Middle frontal gyrus (tissue), 1 donor: ENCODE measurements at regions not wholly inside any gene's neighbourhood (a gene's known extent, or its start where the extent isn't known, plus 50 kb on each side); places are given as distances from the start of the nearest gene placed in this dataset.

Experiments used
- DNase-seq: peaks from one replicate; pipeline ENCODE4 v3.0.0-alpha.2; 2015; ENCODE audit warnings: low spot score; ENCODE audit errors: extremely low spot score

DNA sequence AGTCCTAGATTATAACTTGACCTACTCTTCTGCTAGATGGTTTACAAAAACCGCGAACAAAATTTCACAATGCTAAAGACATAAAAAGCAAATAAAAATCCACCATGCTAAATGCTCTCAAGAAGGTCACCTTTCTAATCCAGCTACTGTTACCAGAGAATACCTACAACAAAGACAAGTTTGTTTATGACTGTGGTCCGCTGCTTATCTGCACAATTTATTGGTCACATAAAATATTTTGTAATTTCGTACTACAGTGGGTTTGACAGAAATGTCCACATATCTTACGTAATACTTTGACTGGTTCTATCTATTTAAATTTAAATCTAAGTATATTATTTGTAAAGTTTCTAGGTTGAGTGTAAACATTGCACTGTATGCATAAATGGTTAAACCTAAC is 257.6 kb upstream of the ZNF608 start:
- no peak for DNase-seq

DNA sequence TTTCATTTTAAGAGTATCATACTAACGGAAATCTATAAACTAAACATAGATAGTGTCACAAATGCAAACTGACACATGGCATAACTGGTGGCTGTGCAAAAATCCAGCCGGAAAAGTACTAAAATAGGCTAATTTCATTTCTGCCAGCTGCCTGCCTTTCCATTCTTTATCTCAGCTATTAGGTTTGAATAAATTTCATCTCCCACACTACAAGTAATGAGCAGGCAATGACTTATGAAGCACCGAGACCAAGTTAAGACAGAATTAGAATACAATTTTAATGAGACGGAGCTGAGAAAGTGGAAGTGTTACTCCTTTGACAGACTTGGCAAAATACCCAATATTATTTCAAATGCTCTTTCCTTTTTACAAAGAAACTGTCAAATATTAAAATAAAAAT is 258.8 kb upstream of the ZNF608 start:
- no peak for DNase-seq

DNA sequence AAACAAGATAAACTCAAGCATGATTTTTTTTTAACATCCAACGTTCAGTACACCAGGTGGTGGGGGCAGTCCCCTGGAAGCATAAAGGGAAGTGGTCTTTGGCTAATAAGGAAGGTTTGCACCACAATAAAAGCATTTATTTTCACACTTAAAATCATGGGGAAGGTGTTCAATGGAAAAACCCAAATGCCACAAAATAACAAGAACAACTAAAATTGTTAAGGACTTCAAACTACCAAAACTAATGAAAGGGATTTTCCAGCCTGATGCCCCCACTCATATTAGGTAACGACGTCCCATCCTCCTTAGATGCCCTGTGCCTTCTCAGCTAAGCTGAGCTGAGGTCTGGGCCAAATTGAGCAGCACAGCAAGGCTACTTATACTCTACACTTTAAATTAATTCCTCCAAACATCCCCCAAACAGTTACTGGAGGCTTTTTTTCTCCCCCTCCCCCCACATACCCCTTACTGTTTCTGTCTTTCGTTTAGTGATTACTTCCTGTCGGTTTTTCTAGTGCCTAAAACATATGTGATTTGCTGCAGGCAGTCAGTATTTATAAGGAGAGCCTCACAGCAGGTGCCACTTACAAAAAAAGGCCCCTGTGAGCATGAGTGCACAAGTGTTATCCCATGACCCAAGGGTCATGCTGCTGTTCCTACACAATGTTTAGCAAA is 259.7 kb upstream of the ZNF608 start:
- DNase-seq, result no peak

DNA sequence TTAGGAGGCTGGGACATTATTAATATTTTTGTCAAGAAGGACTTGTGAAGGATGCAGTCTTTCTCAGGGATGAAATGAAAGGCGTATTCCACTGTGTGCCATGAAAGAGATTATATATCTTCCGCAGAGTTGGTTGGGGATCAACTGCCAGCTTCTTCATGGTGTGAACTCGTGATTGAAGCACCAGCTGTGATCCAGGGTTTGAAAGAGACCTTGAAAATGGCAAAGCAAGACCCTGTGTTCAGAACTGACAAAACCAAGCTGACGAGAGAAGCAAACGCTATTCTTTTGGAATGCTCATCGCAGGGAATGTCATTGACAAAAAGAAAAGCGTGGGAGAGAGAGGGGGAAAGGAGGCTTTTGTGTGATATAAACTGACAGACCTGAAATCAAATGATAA is 263.9 kb upstream of the ZNF608 start:
- DNase-seq, result no peak

DNA sequence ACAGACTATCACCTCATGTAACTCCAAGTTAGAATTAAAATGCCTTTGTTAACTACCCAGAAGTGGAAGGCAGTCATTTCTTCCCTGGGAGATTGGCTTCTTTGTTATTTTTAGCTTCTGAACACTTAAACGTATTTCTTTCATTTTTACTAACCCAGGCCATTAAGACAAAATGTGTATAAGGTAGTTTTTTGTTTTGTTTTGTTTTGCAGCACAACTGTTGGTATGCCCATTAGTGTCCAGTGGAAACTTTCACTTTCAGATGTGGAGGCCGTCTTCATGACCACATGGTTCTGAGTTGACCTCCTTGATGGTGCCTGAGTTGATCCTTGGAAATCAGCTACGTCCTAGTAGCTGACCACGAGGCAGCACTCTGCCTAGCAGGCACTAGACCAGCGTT is 264.6 kb upstream of the ZNF608 start:
- no peak for DNase-seq

DNA sequence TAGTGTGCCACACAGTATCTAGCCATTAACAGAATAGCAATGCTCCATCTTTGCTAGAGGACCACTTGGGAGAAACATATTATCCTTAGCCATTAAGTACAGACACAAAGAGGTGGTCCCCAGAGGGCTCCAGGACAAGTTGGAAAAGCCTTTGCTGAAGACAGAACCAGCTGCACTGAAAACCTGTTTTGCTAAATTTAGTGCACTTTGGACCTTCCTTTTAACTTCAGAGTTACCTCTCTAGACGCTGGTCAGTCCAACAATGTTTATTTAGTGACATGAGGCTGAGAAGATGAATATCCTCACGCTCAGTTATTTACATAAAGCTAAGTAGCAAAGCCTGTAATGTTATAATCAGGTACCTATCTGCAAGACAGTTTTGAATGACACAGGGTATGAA is 265.0 kb upstream of the ZNF608 start:
- DNase-seq, result no peak

DNA sequence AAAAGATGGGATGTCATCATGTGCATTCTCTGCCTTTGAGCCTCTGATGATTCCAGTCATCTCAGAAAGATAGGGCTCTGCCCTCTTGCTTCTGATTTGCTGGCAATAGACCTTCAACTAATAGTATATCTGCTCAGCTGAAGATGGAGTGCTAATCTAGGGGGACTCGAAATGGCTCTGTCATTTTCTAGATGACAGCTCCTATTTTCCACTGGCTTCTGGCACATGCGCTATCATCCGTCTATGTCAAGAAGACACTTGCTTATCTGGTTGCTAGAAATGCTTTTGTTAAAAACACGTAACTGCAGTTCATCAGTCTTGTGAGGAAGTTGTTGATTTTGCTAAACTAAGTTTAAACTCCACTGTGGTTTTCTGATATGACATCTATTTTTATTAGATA is 265.5 kb upstream of the ZNF608 start:
- DNase-seq, result no peak

DNA sequence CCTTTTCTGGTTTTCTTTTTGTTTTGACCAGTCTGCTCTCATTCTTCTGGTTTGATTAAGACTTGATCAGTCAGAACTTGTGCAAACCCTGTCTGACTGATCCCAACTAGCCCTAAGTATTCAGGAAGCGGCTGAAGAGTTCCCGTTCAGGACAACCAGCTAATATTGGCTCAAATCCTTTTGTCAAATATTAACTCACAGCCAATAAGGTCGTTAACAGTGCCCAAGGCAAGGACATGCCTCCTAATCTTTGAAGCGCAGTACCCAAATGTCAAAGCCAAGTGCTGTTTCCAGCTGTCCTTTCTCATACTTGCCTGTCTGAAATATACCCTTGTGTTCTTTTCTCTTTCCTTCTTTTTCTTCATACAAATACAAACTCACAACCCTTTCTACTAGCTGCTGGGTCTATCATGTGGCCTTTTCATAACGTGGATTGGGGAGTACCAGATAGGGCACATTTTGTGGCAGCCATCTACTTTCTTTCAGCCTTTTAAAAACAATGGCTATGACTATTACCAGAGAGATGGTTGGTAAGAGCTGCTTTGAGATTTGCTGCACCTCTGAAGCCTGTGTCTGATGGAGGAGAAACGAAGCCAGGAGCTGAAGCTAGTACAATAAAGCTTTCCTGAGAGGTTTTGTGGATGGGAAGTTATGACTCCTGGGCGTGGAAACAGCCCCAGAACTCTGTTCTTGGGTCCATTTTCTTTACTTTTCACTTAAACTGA is 266.4 kb upstream of the ZNF608 start:
- no peak for DNase-seq

DNA sequence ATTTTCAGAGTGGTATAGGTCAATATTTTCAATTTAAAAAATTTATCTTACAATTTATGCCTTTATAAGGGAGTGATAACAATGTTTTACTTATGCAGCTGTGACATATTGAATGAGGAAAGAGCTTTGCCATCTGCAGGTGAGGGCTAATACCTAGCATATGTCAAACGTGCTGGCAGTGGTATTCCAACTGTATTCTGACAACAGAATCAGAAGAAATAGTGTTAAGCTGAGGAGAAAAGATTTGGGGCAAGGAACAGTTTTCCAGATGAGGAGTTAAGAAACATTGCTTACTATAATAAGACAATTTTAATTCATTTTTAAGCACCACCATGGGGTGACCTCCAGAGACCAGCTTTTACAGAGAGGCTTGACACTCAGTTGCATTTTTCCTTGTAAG is 267.8 kb upstream of the ZNF608 start:
- DNase-seq, result no peak

DNA sequence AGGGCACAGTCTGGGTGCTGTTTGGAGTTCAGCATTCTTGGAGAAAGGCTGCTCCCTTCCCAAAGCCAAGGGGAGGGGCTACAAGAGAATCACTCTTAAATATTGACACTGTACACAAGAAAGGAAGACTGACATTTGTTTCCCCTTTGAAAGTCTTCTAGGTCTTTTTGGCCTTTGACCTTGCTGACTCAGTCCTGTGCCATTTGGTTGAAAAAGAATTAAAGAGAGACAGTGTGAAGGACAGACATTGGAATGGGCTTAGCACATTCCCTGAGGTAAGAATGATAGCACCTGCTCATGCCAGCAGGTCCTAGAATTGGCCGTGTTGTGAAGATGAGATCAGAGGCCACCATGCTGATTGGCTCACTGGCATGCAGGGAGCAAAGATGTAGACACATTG is 271.4 kb upstream of the ZNF608 start:
- DNase-seq, result no peak

DNA sequence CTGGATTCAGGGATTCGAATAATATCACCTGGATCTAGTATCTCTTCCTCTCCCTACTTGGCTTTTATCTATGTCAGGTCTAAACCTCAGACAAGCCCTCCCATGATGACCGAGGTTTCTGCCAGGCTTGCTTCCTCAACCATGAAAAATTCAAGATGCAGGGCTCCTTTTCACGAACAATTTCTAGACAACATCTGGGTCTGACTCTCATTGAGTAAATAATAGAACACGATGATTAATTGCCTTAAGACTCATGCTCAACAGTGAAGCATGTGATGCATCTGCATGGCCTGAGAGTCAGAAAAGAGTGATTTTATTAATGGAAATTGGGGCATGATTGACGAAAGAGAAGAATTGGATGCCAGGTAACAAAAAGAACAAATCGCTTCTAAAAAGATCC is 277.2 kb upstream of the ZNF608 start:
- DNase-seq, result no peak

DNA sequence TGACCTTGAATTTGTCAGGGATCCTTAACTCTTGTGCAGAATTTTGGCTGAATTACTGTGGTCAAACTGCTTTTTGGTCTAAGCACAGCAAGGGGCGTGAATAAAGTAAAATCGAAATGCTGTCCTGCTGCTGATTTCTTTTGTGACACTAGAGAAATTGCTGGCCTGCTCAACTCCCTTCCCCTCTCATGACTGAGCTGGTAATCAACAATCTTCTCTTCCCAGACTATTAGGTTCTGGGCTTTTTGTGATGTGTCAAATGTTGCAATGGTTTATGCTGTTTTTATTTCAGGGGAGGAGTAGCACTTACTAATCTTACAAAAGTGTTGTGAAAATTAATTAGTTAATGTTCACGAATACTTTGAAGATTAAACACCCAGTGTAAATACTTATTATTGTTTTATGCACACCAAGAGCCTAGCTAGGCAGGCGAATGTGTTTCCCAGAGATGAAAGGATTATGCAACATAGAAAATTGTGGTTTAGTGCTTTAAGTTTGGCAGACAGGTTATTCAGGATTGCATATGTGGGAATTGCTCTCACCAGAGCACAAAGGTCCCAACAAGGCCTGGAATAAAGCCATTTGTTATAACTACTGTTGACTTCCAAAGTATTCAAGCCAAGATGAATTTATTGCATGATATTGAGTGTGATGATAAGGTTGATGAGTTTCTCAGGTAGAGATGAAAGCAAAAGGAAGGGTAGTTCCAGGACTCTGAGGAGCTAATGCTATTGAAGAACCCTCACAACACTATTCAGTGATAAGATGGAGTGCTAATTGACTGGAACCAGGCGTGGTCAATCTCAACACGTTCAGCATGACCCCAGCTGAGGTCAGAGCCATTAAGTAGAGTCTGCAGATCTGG is 280.7 kb upstream of the ZNF608 start:
- no peak for DNase-seq

DNA sequence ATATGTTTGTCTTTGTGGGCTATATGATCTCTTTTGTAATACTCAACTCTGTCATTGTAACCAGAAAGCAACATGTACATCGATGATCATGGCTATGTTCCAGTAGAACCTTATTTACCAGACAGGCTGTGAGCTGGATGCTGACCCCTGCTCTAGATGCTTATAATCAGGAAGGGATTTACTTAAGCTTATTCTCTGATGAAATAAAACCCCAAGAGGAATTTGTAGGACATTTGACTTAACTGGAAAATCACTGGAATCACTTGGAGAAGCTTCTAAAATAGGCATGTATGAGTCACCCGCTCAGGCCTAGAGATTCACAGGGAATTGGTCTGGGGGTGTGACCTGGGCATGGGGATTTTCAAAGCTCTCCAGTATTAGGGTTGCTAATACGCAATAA is 285.8 kb upstream of the ZNF608 start:
- no peak for DNase-seq

DNA sequence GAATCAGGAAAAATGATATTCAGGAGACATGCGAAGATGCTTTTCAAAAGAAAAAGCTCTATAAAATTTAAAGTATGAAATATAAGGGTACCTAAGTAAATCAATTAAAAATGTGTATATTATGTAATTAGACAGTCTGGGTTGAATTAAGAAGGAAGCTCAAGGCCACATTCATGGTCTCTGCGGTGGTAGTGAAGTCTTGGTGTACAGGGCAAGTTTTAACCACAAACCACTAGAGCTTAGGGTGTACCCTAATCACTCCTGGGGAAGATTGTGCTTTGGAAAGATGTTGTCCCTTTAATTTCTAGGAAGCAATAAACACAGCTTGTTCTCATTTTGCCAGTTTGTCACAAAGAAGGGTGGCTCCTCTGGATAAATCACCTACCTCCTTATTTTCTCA is 287.2 kb upstream of the ZNF608 start:
- no peak for DNase-seq

DNA sequence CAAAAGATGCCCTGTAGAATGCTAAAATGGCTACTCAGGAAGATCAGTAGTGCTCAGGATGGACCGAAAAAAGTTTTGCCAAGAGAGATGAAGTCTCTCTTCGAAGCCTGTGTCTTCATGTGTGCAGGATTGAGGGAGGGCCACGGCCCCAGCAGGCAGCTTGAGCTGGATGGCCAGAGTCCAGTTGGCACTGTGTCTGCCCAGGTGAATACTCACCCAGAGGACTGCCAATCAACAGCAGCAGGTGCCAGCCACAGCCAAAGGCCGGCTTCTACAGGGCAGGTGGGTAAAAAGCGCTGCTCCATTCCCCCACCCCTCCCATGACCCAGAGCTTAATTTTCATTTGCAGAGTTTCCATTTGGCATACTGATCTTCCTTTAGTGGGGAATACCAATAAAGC is 287.9 kb upstream of the ZNF608 start:
- no peak for DNase-seq

DNA sequence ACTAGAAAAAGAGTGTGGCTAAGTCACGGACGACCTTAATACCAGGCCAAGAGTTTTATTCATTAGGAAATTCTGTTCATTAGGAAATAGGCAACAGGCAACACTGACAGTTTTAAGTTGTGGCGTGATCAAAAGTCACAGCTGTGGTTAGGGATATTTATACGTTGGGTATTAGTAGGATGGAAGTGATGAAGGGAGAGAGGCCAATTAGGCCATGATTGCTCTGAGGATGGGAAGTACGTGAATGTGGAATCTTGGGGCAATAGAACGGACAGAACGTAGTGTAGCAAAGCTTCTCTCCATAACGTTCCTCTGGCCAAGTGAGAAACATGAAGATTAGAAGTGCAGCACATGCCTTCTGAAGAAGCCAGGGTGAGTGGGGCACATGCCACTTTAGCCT is 290.1 kb upstream of the ZNF608 start:
- no peak for DNase-seq

DNA sequence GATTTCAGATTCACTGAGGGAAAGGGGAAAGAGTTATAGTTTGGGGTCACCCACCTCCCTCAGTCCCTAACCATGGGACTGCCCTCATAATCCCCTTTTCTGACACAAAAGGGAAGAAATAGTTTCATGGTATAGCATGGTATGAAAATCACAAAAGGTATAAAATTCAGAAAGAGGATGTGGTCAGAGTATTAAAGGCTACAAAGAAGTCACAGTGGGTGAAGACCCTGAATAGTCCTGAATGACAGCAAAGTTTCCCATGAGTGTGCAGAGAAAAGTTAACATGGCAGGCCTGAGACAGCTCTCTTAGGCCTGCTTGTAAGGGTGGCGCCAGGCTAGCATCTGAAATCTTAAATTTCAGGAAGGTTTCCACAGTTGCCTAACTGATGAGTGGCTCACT is 290.6 kb upstream of the ZNF608 start:
- DNase-seq, result no peak

DNA sequence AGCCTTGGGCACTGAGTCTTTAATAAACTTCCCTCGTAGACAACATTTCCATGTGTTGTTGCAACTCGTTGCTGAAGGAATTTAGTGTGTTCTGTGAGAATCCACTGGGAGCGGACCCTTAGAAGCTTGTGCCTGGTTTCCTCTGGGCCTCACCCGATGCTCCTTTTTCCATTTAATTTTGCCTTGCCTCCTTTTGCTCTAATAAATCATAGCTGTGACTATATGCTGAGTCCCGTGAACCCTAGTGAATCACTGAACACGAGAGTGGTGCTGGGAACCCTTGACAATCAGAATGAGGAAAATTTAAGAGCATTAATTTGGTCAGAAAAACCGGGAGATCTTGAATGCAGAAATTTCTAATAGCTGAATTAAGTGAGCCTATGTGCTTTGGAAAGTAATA is 291.1 kb upstream of the ZNF608 start:
- DNase-seq, result no peak

DNA sequence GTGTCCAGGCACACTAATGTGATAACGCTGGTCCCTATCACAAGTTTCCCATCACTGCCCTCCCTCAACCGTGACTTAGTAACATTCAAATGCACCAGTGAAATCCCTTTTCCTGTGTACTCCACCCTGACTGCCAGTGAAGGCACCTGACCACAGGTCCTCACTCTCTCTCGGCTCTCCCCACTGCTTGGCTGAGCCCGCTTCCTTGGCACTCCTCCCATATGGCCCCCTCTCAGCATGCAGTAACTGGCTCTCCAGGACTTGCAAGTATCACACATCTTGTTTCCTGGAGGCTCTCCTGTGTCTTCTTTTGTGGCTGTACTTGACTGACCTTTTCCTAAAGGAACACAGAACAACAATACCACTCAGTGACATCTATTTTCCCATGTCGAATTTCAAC is 292.0 kb upstream of the ZNF608 start:
- DNase-seq, result no peak

DNA sequence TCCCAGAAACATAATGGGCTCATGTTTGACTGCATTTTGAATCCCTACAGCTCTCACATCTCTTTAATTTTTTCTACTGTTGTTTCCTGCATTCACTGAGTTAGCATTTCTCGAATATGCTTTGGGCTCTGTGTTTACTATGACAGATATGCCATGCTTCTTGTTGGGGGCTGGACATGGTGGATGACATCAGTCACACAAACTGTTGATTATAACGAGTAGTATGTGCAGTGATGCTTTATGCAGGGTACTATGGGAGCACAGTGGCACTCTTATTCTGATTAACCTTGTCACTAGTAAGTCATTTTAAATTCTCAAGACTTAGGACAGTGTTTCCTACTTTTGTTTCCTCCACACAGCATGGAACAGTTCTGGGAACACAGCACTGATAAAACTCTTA is 295.4 kb upstream of the ZNF608 start:
- DNase-seq, result no peak

DNA sequence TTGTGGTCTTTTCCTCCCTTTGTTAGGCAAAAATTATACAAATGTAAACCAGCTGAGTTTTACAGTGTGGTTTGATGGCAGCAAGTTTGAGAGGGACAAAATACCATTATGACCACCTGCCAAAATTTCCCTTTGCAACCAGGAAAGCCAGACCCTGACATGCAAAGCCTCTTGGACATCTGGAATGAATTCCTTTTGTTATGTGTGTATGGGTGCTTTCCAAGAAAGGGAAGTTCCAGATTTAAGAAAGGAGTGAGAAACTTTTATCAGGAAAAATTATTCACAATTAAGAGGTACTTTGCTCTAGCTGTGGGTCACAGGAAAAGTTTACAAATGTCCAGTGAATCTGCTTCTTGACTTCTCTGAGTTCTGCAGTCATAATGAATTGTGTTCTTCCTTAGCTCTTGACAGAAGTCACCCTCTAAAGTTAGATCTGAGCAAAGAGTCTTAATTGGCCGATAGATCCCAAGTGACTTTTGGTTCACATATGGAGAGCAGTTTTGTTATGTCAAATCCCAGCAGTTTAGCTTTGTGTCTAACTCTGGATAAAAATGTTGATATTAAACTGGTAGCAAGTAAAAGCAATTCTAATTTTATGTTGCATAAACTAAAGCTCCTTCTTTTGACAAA is 295.9 kb upstream of the ZNF608 start:
- DNase-seq, result no peak

DNA sequence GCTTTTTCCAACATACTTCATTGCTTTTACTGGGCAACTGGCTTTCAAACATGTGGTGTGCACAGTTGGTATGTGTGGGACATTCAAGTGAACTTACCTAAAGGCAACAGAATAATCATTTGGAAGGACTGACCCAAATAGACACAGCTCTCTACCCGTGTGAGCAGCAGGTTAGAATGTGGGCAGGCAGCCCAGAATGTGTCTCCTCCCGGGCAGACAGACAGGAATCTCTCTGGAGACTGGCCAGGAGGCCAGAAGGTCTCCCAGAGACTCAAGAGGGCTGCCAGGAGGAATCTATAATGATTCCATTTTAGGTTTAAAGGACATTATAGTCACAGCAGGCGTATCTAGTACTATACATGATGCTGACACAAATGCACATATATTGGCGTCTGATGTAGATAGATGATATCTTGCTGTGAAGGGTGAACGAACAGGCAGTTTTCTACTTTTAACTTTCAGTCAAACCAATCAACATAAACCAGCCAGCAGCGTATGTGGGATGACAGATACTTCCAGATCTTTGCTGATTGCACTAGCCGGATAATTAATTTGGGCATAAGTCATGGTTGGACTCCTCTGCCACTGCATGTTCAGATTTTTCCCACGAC is 297.4 kb upstream of the ZNF608 start:
- DNase-seq, result no peak
